ENCODE measurements at regions not wholly inside any gene's neighbourhood (a gene's known extent, or its start where the extent isn't known, plus 50 kb on each side); places are given as distances from the start of the nearest gene placed in this dataset.
"Not testable (repeated sequence)": the region's sequence is repeated elsewhere in the genome, so short reads cannot be mapped to it uniquely, and the experiment has no call there.

- no peak for DNase-seq (ENCODE audit: extremely low spot score)
- no peak for TF ChIP-seq TARDBP (IDR thresholded peaks at IDR 0.05)
- no peak for TF ChIP-seq L3MBTL2 (conservative IDR thresholded peaks at IDR 0.05)
- no peak for TF ChIP-seq ZNF384 (IDR thresholded peaks at IDR 0.05)
- no peak for TF ChIP-seq FOXK2 (IDR thresholded peaks at IDR 0.05)
- TF ChIP-seq BHLHE40 (IDR thresholded peaks at IDR 0.05; ENCODE audit: borderline replicate concordance), result no peak
- TF ChIP-seq PKNOX1 (IDR thresholded peaks at IDR 0.05), result no peak
- no peak for TF ChIP-seq CTBP1 (IDR thresholded peaks at IDR 0.05; ENCODE audit: borderline replicate concordance)
- no peak for TF ChIP-seq SUZ12 (IDR thresholded peaks at IDR 0.05)
- TF ChIP-seq SP1 (IDR thresholded peaks at IDR 0.05), result no peak
- TF ChIP-seq ARNT (IDR thresholded peaks at IDR 0.05), result no peak
- no peak for TF ChIP-seq HDGF (IDR thresholded peaks at IDR 0.05; ENCODE audit: borderline replicate concordance)
- TF ChIP-seq LEF1 (IDR thresholded peaks at IDR 0.05; ENCODE audit: borderline replicate concordance), result no peak
- no peak for TF ChIP-seq FOXA1 (IDR thresholded peaks at IDR 0.05)
- no peak for TF ChIP-seq FOXM1 (IDR thresholded peaks at IDR 0.05; ENCODE audit: borderline replicate concordance)
- no peak for TF ChIP-seq NFRKB (IDR thresholded peaks at IDR 0.05)
- no peak for TF ChIP-seq ELF4 (IDR thresholded peaks at IDR 0.05)
- ChIA-PET POLR2A (no interaction called here), CTCF (no interaction called here)
Measured at GRCh38 chr12:76180401-76181277, 96.2 kb upstream of the NAP1L1 start.

GRCh38 chr12:76178452-76178851 is 94.0 kb upstream of the NAP1L1 start:
- CTCF ChIA-PET, result no interaction called here
- no peak for DNase-seq (ENCODE audit: extremely low spot score)
- POLR2A ChIA-PET, result no interaction called here
- no peak for TF ChIP-seq BHLHE40 (IDR thresholded peaks at IDR 0.05; ENCODE audit: borderline replicate concordance)
- no peak for TF ChIP-seq LEF1 (IDR thresholded peaks at IDR 0.05; ENCODE audit: borderline replicate concordance)
- no peak for TF ChIP-seq TARDBP (IDR thresholded peaks at IDR 0.05)

GRCh38 chr12:76177821-76178220 is 93.3 kb upstream of the NAP1L1 start:
- POLR2A ChIA-PET, result no interaction called here
- TF ChIP-seq NFRKB (IDR thresholded peaks at IDR 0.05) (no peak), CTBP1 (IDR thresholded peaks at IDR 0.05; ENCODE audit: borderline replicate concordance) (no peak), HDGF (IDR thresholded peaks at IDR 0.05; ENCODE audit: borderline replicate concordance) (no peak), PKNOX1 (IDR thresholded peaks at IDR 0.05) (no peak), SUZ12 (IDR thresholded peaks at IDR 0.05) (no peak), SP1 (IDR thresholded peaks at IDR 0.05) (no peak), TARDBP (IDR thresholded peaks at IDR 0.05) (no peak), LEF1 (IDR thresholded peaks at IDR 0.05; ENCODE audit: borderline replicate concordance) (no peak), BHLHE40 (IDR thresholded peaks at IDR 0.05; ENCODE audit: borderline replicate concordance) (no peak), ARNT (IDR thresholded peaks at IDR 0.05) (no peak), FOXA1 (IDR thresholded peaks at IDR 0.05) (no peak), ZNF384 (IDR thresholded peaks at IDR 0.05) (no peak), ELF4 (IDR thresholded peaks at IDR 0.05) (no peak), FOXM1 (IDR thresholded peaks at IDR 0.05; ENCODE audit: borderline replicate concordance) (no peak)
- CTCF ChIA-PET, result no interaction called here
- DNase-seq (ENCODE audit: extremely low spot score), result no peak

- no peak for TF ChIP-seq FOXK2 (IDR thresholded peaks at IDR 0.05)
- TF ChIP-seq NFRKB (IDR thresholded peaks at IDR 0.05), result no peak
- no peak for TF ChIP-seq L3MBTL2 (conservative IDR thresholded peaks at IDR 0.05)
- TF ChIP-seq ZNF384 (IDR thresholded peaks at IDR 0.05), result no peak
- TF ChIP-seq HDGF (IDR thresholded peaks at IDR 0.05; ENCODE audit: borderline replicate concordance), result no peak
- no peak for TF ChIP-seq SP1 (IDR thresholded peaks at IDR 0.05)
- TF ChIP-seq SUZ12 (IDR thresholded peaks at IDR 0.05), result no peak
- TF ChIP-seq ARNT (IDR thresholded peaks at IDR 0.05), result no peak
- TF ChIP-seq TARDBP (IDR thresholded peaks at IDR 0.05), result no peak
- TF ChIP-seq LEF1 (IDR thresholded peaks at IDR 0.05; ENCODE audit: borderline replicate concordance), result no peak
- no peak for TF ChIP-seq CTBP1 (IDR thresholded peaks at IDR 0.05; ENCODE audit: borderline replicate concordance)
- TF ChIP-seq BHLHE40 (IDR thresholded peaks at IDR 0.05; ENCODE audit: borderline replicate concordance), result no peak
- TF ChIP-seq FOXA1 (IDR thresholded peaks at IDR 0.05), result no peak
- no peak for TF ChIP-seq PKNOX1 (IDR thresholded peaks at IDR 0.05)
- TF ChIP-seq FOXM1 (IDR thresholded peaks at IDR 0.05; ENCODE audit: borderline replicate concordance), result no peak
- no peak for TF ChIP-seq ELF4 (IDR thresholded peaks at IDR 0.05)
- ChIA-PET CTCF (interaction anchor here (0.6 kb wide), 1 partner anchor 10 kb away, joined by 4 read pairs; no protein-coding TSS in a partner anchor), POLR2A (no interaction called here)
- no peak for DNase-seq (ENCODE audit: extremely low spot score)
Measured at GRCh38 chr12:76176940-76177339, 92.5 kb upstream of the NAP1L1 start.

- DNase-seq (ENCODE audit: extremely low spot score); POLR2A ChIA-PET; CTCF ChIA-PET: not testable (repeated sequence)
Measured at GRCh38 chr12:76175946-76176345, 91.5 kb upstream of the NAP1L1 start.

GRCh38 chr12:76173756-76174155 is 89.3 kb upstream of the NAP1L1 start:
- no peak for DNase-seq (ENCODE audit: extremely low spot score)
- TF ChIP-seq SP1 (IDR thresholded peaks at IDR 0.05), result no peak
- TF ChIP-seq FOXK2 (IDR thresholded peaks at IDR 0.05), result no peak
- TF ChIP-seq HDGF (IDR thresholded peaks at IDR 0.05; ENCODE audit: borderline replicate concordance), result no peak
- no peak for TF ChIP-seq ELF4 (IDR thresholded peaks at IDR 0.05)
- TF ChIP-seq TARDBP (IDR thresholded peaks at IDR 0.05), result no peak
- no peak for TF ChIP-seq LEF1 (IDR thresholded peaks at IDR 0.05; ENCODE audit: borderline replicate concordance)
- TF ChIP-seq SUZ12 (IDR thresholded peaks at IDR 0.05), result no peak
- TF ChIP-seq ARNT (IDR thresholded peaks at IDR 0.05), result no peak
- no peak for TF ChIP-seq CTBP1 (IDR thresholded peaks at IDR 0.05; ENCODE audit: borderline replicate concordance)
- no peak for TF ChIP-seq PKNOX1 (IDR thresholded peaks at IDR 0.05)
- no peak for TF ChIP-seq ZNF384 (IDR thresholded peaks at IDR 0.05)
- TF ChIP-seq NFRKB (IDR thresholded peaks at IDR 0.05), result no peak
- TF ChIP-seq FOXA1 (IDR thresholded peaks at IDR 0.05), result no peak
- TF ChIP-seq BHLHE40 (IDR thresholded peaks at IDR 0.05; ENCODE audit: borderline replicate concordance), result no peak
- no peak for TF ChIP-seq L3MBTL2 (conservative IDR thresholded peaks at IDR 0.05)
- TF ChIP-seq FOXM1 (IDR thresholded peaks at IDR 0.05; ENCODE audit: borderline replicate concordance), result no peak
- CTCF ChIA-PET, result no interaction called here
- POLR2A ChIA-PET, result no interaction called here
